T-helper 17 cell (primary cell): ENCODE measurements at regions not wholly inside any gene's neighbourhood (a gene's known extent, or its start where the extent isn't known, plus 50 kb on each side); places are given as distances from the start of the nearest gene placed in this dataset.
A peak's percentile ranks its signal among the peaks of the same experiment; 100 is the strongest.

Source experiments
- ATAC-seq: fragments of 150-1000 bp; cut with Tn5 transposase; 2 replicates; pipeline ENCODE4 v1.10.0; 2021; ENCODE audit warnings: mild to moderate bottlenecking, moderate library complexity
- DNase-seq, 3 donors: peaks; one replicate each; pipeline versions ENCODE4 v3.0.0 to v3.0.0-alpha.2; 2020 to 2021
- H3K9me3 ChIP-seq: one replicate; pipeline ENCODE4 v1.7.0; 2013; ENCODE audit warnings: low read length, mild to moderate bottlenecking; ENCODE audit not compliant: control insufficient read depth, poor library complexity, severe bottlenecking
- H3K27ac Mint-ChIP-seq: one replicate; pipeline ENCODE4 v1.8.0; 2022; ENCODE audit warnings: mild to moderate bottlenecking, moderate library complexity, mixed read lengths
- H3K27me3 Mint-ChIP-seq: one replicate; pipeline ENCODE4 v1.8.0; 2022; ENCODE audit warnings: mixed read lengths
- H3K36me3 Mint-ChIP-seq: one replicate; pipeline ENCODE4 v1.8.0; 2022; ENCODE audit warnings: low read depth, mixed read lengths
- H3K4me1 Mint-ChIP-seq: one replicate; pipeline ENCODE4 v1.8.0; 2022; ENCODE audit warnings: mild to moderate bottlenecking, mixed read lengths
- H3K4me3 Mint-ChIP-seq: one replicate; pipeline ENCODE4 v1.8.0; 2022; ENCODE audit warnings: mild to moderate bottlenecking, moderate library complexity, mixed read lengths

- H3K27me3 Mint-ChIP-seq: peaks cover 24% of the 10 kb centered on the region
- H3K4me3 Mint-ChIP-seq: no peak overlapping the region
- H3K27ac Mint-ChIP-seq: no peak overlapping the region
- ATAC-seq: no peak
- DNase-seq: no peak
- no peaks in the 10 kb centered on the region for H3K36me3 Mint-ChIP-seq
- H3K4me1 Mint-ChIP-seq: peaks cover 24% of the 10 kb centered on the region
- no peaks in the 10 kb centered on the region for H3K9me3 ChIP-seq
Observed at GRCh38 chr5:159430361-159431012, 100.2 kb upstream of the IL12B start.

GRCh38 chr5:159435855-159436254 is 105.6 kb upstream of the IL12B start:
- no peaks in the 10 kb centered on the region for H3K9me3 ChIP-seq
- no peak overlapping the region for H3K27ac Mint-ChIP-seq
- H3K4me3 Mint-ChIP-seq: no peak overlapping the region
- no peak for DNase-seq
- H3K36me3 Mint-ChIP-seq: peaks cover 3% of the 10 kb centered on the region
- ATAC-seq: no peak
- H3K27me3 Mint-ChIP-seq: peaks cover 22% of the 10 kb centered on the region
- H3K4me1 Mint-ChIP-seq: peaks cover 10% of the 10 kb centered on the region

GRCh38 chr5:159438092-159438491 is 107.8 kb upstream of the IL12B start:
- Mint-ChIP-seq H3K36me3 (peaks cover 3% of the 10 kb centered on the region), H3K4me3 (no peak overlapping the region), H3K4me1 (peaks cover 7% of the 10 kb centered on the region), H3K27ac (no peak overlapping the region), H3K27me3 (peaks cover 7% of the 10 kb centered on the region)
- no peak for ATAC-seq
- H3K9me3 ChIP-seq: no peaks in the 10 kb centered on the region
- no peak for DNase-seq

- Mint-ChIP-seq H3K4me3 (no peak overlapping the region), H3K4me1 (peaks cover 4% of the 10 kb centered on the region), H3K27me3 (no peaks in the 10 kb centered on the region), H3K27ac (no peak overlapping the region), H3K36me3 (peaks cover 3% of the 10 kb centered on the region)
- no peak for ATAC-seq
- DNase-seq: no peak
- no peaks in the 10 kb centered on the region for H3K9me3 ChIP-seq
Observed at GRCh38 chr5:159439002-159439401, 108.7 kb upstream of the IL12B start.

DNA sequence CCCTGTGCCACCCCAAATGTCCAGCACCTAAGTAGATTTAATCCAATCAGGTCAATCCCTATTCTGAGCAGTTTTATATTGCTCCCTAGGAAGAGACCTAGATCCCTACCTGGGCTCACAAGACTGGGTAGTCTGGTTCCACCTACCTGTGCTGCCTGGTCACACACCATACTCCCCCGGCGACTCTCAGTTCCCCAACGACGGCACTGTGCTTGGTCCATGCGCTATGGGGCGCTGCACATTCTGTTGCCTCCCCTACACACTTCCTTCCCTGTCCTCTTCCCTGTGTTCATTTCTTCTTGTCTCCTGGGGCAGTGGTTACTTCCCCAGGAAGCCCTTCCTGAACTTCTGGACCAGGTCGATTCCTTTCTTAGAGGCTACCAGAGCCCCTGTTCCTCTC is 109.9 kb upstream of the IL12B start:
- no peak for DNase-seq
- Mint-ChIP-seq H3K4me3 (no peak overlapping the region), H3K27ac (no peak overlapping the region), H3K4me1 (peaks cover 9% of the 10 kb centered on the region), H3K27me3 (no peaks in the 10 kb centered on the region), H3K36me3 (peaks cover 3% of the 10 kb centered on the region)
- no peak for ATAC-seq
- H3K9me3 ChIP-seq: no peaks in the 10 kb centered on the region

- H3K36me3 Mint-ChIP-seq: peaks cover 3% of the 10 kb centered on the region
- H3K4me1 Mint-ChIP-seq: peaks cover 9% of the 10 kb centered on the region
- H3K4me3 Mint-ChIP-seq: no peak overlapping the region
- H3K27me3 Mint-ChIP-seq: no peaks in the 10 kb centered on the region
- no peaks in the 10 kb centered on the region for H3K9me3 ChIP-seq
- DNase-seq: no peak
- ATAC-seq: no peak
- H3K27ac Mint-ChIP-seq: no peak overlapping the region
Observed at GRCh38 chr5:159440968-159441367, 110.7 kb upstream of the IL12B start.

GRCh38 chr5:159441441-159441840 is 111.2 kb upstream of the IL12B start:
- no peak overlapping the region for H3K27ac Mint-ChIP-seq
- no peaks in the 10 kb centered on the region for H3K9me3 ChIP-seq
- no peak for ATAC-seq
- no peak for DNase-seq
- H3K4me3 Mint-ChIP-seq: no peak overlapping the region
- peaks cover 3% of the 10 kb centered on the region for H3K36me3 Mint-ChIP-seq
- no peaks in the 10 kb centered on the region for H3K27me3 Mint-ChIP-seq
- peaks cover 9% of the 10 kb centered on the region for H3K4me1 Mint-ChIP-seq

DNA sequence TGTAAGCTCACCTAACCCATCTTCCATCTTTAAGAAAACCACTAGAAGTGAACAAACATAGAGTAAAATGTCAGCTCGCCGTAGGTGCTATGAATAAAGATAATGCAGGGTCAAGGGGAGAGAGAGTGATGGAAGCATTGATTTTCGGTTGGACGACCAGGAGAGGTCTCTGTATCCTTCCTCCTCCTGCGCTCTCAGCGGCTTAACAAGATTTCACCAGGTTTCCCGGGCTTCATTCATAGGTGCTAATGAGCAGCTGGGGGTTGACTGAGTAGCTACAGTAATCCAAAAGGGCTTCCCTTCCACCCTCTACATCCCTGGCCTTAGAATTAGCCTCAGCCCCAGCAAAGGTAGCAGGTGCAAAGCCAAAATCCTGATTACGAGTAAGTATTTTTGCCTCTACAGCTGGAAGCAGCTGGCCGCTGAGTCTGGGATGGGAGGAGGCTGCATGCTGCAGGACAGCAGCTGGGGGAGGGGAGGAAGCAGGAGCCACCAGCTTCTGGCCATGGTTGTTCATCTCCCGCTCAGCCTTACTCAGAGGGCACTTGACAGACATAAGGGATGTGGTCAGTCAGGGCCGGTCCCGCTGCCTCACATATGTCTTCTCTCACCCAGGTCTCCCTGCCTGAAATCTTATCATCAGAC is 112.0 kb upstream of the IL12B start:
- ATAC-seq (no peak), DNase-seq (no peak)
- H3K4me3 Mint-ChIP-seq: no peak overlapping the region
- no peaks in the 10 kb centered on the region for H3K9me3 ChIP-seq
- H3K27me3 Mint-ChIP-seq: peaks cover 7% of the 10 kb centered on the region
- peaks cover 3% of the 10 kb centered on the region for H3K36me3 Mint-ChIP-seq
- no peak overlapping the region for H3K27ac Mint-ChIP-seq
- peaks cover 9% of the 10 kb centered on the region for H3K4me1 Mint-ChIP-seq

GRCh38 chr5:159444441-159445082 is 114.3 kb upstream of the IL12B start:
- Mint-ChIP-seq H3K27ac (no peak overlapping the region), H3K4me1 (peaks cover 9% of the 10 kb centered on the region), H3K4me3 (no peak overlapping the region), H3K27me3 (peaks cover 10% of the 10 kb centered on the region), H3K36me3 (peaks cover 3% of the 10 kb centered on the region)
- ATAC-seq (peak; percentile 56), DNase-seq (no peak)
- H3K9me3 ChIP-seq: no peaks in the 10 kb centered on the region

DNA sequence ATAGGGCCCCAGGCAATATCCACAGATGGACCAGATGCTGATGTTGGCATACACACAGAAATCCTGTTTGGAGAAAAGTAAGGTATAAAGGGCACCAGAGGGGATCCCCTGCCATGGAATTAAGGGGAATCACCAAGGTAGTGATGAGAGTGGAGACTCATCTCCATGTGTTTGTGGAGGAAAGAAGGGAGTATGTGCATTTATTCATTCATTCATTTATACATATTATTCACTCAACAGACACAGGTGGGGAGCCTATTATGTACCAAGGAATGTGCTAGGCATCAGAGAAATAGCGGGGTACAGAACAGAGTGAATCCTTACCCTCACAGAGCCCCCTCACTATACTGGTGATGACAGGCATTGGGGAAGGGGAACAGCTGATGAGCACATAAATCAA is 116.8 kb upstream of the IL12B start:
- no peak overlapping the region for H3K4me3 Mint-ChIP-seq
- peaks cover 6% of the 10 kb centered on the region for H3K4me1 Mint-ChIP-seq
- H3K27ac Mint-ChIP-seq: peak overlapping the region; percentile 45
- peaks cover 3% of the 10 kb centered on the region for H3K36me3 Mint-ChIP-seq
- H3K9me3 ChIP-seq: no peaks in the 10 kb centered on the region
- no peak for DNase-seq
- H3K27me3 Mint-ChIP-seq: peaks cover 10% of the 10 kb centered on the region
- no peak for ATAC-seq

GRCh38 chr5:159448841-159449407 is 118.6 kb upstream of the IL12B start:
- peaks cover 14% of the 10 kb centered on the region for H3K27me3 Mint-ChIP-seq
- ATAC-seq (no peak), DNase-seq (no peak)
- peaks cover 3% of the 10 kb centered on the region for H3K36me3 Mint-ChIP-seq
- H3K9me3 ChIP-seq: no peaks in the 10 kb centered on the region
- no peak overlapping the region for H3K4me3 Mint-ChIP-seq
- peaks cover 8% of the 10 kb centered on the region for H3K4me1 Mint-ChIP-seq
- peak overlapping the region; percentile 16 for H3K27ac Mint-ChIP-seq

DNA sequence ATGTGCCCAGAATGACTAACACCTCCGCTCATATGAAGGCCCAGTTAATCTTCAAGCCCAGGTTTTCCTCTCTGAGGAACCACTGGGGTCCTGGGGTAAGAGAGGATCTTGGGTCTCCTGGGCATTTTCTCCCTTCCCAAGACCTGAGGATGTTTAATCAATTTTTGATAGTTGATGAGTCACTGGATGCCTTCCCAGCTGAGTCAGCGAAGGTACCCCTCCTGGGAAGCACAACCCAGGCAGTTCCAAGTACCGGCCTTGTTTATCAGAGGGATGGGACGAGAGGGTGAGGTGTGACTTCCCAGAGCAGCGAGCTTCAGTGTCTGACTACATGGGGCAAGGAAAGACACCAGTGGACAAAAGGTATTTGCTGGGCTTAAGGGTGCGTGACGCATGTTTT is 119.6 kb upstream of the IL12B start:
- no peak overlapping the region for H3K4me3 Mint-ChIP-seq
- H3K9me3 ChIP-seq: no peaks in the 10 kb centered on the region
- peaks cover 4% of the 10 kb centered on the region for H3K4me1 Mint-ChIP-seq
- no peak for ATAC-seq
- peaks cover 3% of the 10 kb centered on the region for H3K36me3 Mint-ChIP-seq
- peaks cover 24% of the 10 kb centered on the region for H3K27me3 Mint-ChIP-seq
- no peak overlapping the region for H3K27ac Mint-ChIP-seq
- no peak for DNase-seq

DNA sequence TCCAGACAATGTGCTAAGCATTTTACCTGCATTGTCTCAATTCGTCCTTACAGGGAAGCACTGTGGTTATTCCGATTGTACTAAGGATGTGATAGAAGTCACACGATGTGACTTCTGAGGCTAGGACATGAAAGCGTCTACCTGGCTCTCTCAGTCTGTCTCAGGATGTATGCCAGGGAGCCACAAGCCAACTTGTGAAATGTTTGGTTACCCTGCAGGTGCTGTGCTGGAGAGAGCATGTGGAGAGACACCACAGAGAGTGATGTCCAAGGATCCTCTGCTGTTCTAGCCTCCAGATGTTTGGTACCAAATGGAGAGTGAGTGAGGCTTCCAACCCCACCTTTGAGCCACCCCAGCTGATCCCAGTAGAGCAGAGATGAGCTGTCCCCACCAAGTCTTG is 120.1 kb upstream of the IL12B start:
- DNase-seq: no peak
- H3K9me3 ChIP-seq: no peaks in the 10 kb centered on the region
- no peak overlapping the region for H3K4me3 Mint-ChIP-seq
- peaks cover 3% of the 10 kb centered on the region for H3K36me3 Mint-ChIP-seq
- H3K27ac Mint-ChIP-seq: no peak overlapping the region
- ATAC-seq: no peak
- peaks cover 26% of the 10 kb centered on the region for H3K27me3 Mint-ChIP-seq
- H3K4me1 Mint-ChIP-seq: peaks cover 4% of the 10 kb centered on the region
